A673 (cell line): ENCODE measurements at regions not wholly inside any gene's neighbourhood (a gene's known extent, or its start where the extent isn't known, plus 50 kb on each side); places are given as distances from the start of the nearest gene placed in this dataset.

ENCODE experiments used
- CTCF ChIP-seq: fragments of 300-800, 200-600 bp; sonication (generic); conservative IDR thresholded peaks from 2 replicates; pipeline ENCODE4 v1.5.1; 2017; ENCODE audit warnings: low read depth, mild to moderate bottlenecking, antibody characterized with exemption, low read length, moderate library complexity, mixed read lengths
- EZH2 ChIP-seq: fragments of 200-600 bp; sonication (generic); IDR thresholded peaks from 2 replicates; pipeline ENCODE4 v1.6.1; 2017; ENCODE audit warnings: borderline replicate concordance, low read depth, mild to moderate bottlenecking, mixed read lengths, antibody characterized with exemption, low read length; ENCODE audit not compliant: poor library complexity, severe bottlenecking

- TF ChIP-seq EZH2 (no peak), CTCF (no peak)
These were observed 107.8 kb upstream of the CD93 start for GRCh38 chr20:23193801-23194384.
